ENCODE measurements at regions not wholly inside any gene's neighbourhood (a gene's known extent, or its start where the extent isn't known, plus 50 kb on each side); places are given as distances from the start of the nearest gene placed in this dataset.

DNA sequence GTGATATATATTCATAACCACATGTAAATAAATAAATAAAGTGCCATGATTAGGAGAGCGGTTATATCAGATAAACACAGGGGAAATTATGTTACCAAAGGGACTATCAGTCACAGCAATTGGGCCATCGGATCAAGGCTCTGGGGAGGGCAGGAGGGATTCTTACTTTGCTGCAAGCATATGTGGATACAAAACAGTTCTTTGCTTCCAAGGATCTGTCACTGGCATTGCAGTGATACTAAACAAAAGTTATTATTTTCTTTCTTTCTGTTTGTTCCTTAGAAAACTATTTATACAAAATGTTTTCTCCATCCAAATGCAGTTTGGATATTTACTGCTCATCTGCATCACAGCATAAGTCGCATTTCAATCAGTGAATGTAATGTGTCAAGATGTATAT, 188.4 kb upstream of the MGMT start:
- CTCF ChIA-PET (ENCODE audit: low intra/inter-chr PET ratio) = no interaction called here
- H3K36me3 ChIP-seq (ENCODE audit: control insufficient read depth, insufficient read depth, low read length) = no peaks in the 10 kb centered on the region
- no peak for DNase-seq (ENCODE audit: extremely low read depth in 1 of 4, low spot score in 3 of 4)
- H3K4me2 ChIP-seq (ENCODE audit: insufficient read depth, low read length) = no peak overlapping the region
- no peak overlapping the region for H2AFZ ChIP-seq (ENCODE audit: low read depth, low read length)
- TF ChIP-seq SRF (CRISPR knock-in tag; IDR thresholded peaks at IDR 0.05) (no peak), NRF1 (conservative IDR thresholded peaks at IDR 0.05 in 1 of 2, IDR thresholded peaks at IDR 0.05 in 1 of 2) (no peak), NUFIP1 (IDR thresholded peaks at IDR 0.05; ENCODE audit: partially characterized antibody) (no peak), NR3C1 (CRISPR knock-in tag; IDR thresholded peaks at IDR 0.05) (no peak), GTF2E2 (tag; IDR thresholded peaks at IDR 0.05) (no peak), SMC3 (conservative IDR thresholded peaks at IDR 0.05; ENCODE audit: insufficient read depth, low read depth, low read length) (no peak)
- TF ChIP-seq, protein P1, sequence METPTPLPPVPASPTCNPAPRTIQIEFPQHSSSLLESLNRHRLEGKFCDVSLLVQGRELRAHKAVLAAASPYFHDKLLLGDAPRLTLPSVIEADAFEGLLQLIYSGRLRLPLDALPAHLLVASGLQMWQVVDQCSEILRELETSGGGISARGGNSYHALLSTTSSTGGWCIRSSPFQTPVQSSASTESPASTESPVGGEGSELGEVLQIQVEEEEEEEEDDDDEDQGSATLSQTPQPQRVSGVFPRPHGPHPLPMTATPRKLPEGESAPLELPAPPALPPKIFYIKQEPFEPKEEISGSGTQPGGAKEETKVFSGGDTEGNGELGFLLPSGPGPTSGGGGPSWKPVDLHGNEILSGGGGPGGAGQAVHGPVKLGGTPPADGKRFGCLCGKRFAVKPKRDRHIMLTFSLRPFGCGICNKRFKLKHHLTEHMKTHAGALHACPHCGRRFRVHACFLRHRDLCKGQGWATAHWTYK (CRISPR knock-in tag; IDR thresholded peaks at IDR 0.05) = no peak
- 0% methylated on average over 2 of the region's 3 CpGs for WGBS (ENCODE audit: insufficient coverage, low coverage, missing lambda C conversion rate)
- FAIRE-seq = no peak
- ATAC-seq = no peak
- H3K4me1 ChIP-seq (replicated peaks in 1 of 2; ENCODE audit: control insufficient read depth in 2 of 2, insufficient read depth in 2 of 2, low read length in 2 of 2) = no peaks in the 10 kb centered on the region
- H3K79me2 ChIP-seq (ENCODE audit: control insufficient read depth, insufficient read depth, low read length) = no peaks in the 10 kb centered on the region
- no peaks in the 10 kb centered on the region; the same call in 1 of the 2 replicates for H4K20me1 ChIP-seq (replicated peaks; ENCODE audit: control insufficient read depth, insufficient read depth, low read length)
- intact Hi-C loops (cut with micrococcal nuclease) (no loop called here), in situ Hi-C loops (cut with MboI) (no loop called here)
- no peak overlapping the region for H3K4me3 ChIP-seq
- no peaks in the 10 kb centered on the region for H3K9me3 ChIP-seq (replicated peaks; ENCODE audit: control insufficient read depth, insufficient read depth, low read depth, low read length)
- H3K9me1 ChIP-seq (ENCODE audit: control insufficient read depth, insufficient read depth, low read length) = no peaks in the 10 kb centered on the region
- peaks cover 0 to 6% of the 10 kb centered on the region in 2 experiments; a peak in 2 of 5 replicates for H3K27me3 ChIP-seq (ENCODE audit: control insufficient read depth in 2 of 2, insufficient read depth in 2 of 2, low read length in 2 of 2)
- H3K9ac ChIP-seq (ENCODE audit: insufficient read depth in 1 of 2, low read depth in 2 of 2, low read length in 2 of 2) = no peak overlapping the region
- no TSS peak for BruUV-seq (replicated peaks)
- POLR2A ChIA-PET = no interaction called here
- H3K27ac ChIP-seq (ENCODE audit: extremely low read depth, low read depth, low read length) = no peak overlapping the region

Data from K562 (cell line).